HFFc6 (cell line): ENCODE measurements at regions not wholly inside any gene's neighbourhood (a gene's known extent, or its start where the extent isn't known, plus 50 kb on each side); places are given as distances from the start of the nearest gene placed in this dataset.
A peak's percentile ranks its signal among the peaks of the same experiment; 100 is the strongest.

Experiments used
- DNase-seq: peaks from one replicate; pipeline ENCODE4 v3.0.0-alpha.2; 2018
- H3K27ac Mint-ChIP-seq: 2 replicates; pipeline ENCODE4 v1.8.0; 2020; ENCODE audit warnings: mild to moderate bottlenecking, mixed read lengths
- H3K27me3 Mint-ChIP-seq: 2 replicates; pipeline ENCODE4 v1.8.0; 2021; ENCODE audit warnings: mild to moderate bottlenecking, moderate library complexity, mixed read lengths; ENCODE audit not compliant: insufficient read depth
- H3K36me3 Mint-ChIP-seq: 2 replicates; pipeline ENCODE4 v1.8.0; 2021; ENCODE audit warnings: low read depth, mixed read lengths
- H3K4me1 Mint-ChIP-seq: 2 replicates; pipeline ENCODE4 v1.8.0; 2020; ENCODE audit warnings: low read depth, mixed read lengths
- H3K4me3 Mint-ChIP-seq: 2 replicates; pipeline ENCODE4 v1.8.0; 2020; ENCODE audit warnings: mild to moderate bottlenecking, moderate library complexity, mixed read lengths
- H3K9me3 Mint-ChIP-seq: 2 replicates; pipeline ENCODE4 v1.8.0; 2020; ENCODE audit warnings: mild to moderate bottlenecking, mixed read lengths
- TF ChIP-seq, protein P1 (sequence below): fragments of 200-600 bp; sonication (generic); IDR thresholded peaks from 2 replicates; pipeline ENCODE4 v1.5.0; 2021; ENCODE audit warnings: antibody characterized with exemption, mild to moderate bottlenecking

DNA sequence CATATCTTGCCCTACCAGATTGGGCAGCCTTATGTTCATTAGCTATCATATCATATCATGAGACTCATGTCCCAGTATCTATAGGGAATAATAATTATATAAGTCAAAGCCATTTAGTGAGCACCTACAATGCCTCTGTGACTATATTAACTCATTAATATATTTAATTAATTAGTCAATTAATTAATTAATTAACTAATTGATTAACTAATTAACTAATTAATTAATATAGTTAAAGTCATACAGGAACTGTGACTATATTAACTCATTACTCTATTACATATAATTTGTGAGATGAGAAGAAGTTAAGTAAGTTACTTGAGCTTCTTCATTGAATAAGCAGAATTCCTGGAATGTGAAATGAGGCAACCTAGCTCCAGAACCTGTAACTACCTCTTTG lies 588.3 kb upstream of the SLITRK1 start:
- DNase-seq = no peak
- no peak overlapping the region for H3K4me3 Mint-ChIP-seq
- peaks cover 24% of the 10 kb centered on the region for H3K36me3 Mint-ChIP-seq
- no peaks in the 10 kb centered on the region for H3K27me3 Mint-ChIP-seq
- H3K4me1 Mint-ChIP-seq = peaks cover 29% of the 10 kb centered on the region
- TF ChIP-seq, protein P1, sequence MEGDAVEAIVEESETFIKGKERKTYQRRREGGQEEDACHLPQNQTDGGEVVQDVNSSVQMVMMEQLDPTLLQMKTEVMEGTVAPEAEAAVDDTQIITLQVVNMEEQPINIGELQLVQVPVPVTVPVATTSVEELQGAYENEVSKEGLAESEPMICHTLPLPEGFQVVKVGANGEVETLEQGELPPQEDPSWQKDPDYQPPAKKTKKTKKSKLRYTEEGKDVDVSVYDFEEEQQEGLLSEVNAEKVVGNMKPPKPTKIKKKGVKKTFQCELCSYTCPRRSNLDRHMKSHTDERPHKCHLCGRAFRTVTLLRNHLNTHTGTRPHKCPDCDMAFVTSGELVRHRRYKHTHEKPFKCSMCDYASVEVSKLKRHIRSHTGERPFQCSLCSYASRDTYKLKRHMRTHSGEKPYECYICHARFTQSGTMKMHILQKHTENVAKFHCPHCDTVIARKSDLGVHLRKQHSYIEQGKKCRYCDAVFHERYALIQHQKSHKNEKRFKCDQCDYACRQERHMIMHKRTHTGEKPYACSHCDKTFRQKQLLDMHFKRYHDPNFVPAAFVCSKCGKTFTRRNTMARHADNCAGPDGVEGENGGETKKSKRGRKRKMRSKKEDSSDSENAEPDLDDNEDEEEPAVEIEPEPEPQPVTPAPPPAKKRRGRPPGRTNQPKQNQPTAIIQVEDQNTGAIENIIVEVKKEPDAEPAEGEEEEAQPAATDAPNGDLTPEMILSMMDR = no peak
- no peak overlapping the region for H3K27ac Mint-ChIP-seq
- H3K9me3 Mint-ChIP-seq = peaks cover 19% of the 10 kb centered on the region

DNA sequence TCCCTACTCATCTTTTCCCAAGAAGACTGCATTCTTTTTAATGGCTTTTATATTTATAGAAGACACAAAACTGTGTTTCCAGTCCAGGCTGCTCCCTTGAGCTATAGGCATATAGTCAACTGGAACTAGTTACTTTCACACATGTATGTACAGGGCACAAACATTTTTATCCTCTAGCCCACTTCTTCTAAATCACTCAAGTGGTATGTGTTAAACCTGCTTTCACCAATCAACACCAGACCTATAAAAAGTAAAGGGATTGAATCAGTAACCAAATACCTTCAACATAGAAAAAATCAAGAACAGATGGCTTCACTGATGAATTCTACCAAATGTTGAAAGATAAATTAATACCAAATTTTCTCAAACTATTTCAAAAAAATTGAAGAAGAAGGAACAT lies 584.2 kb upstream of the SLITRK1 start:
- no peaks in the 10 kb centered on the region for H3K27me3 Mint-ChIP-seq
- no peak overlapping the region for H3K4me3 Mint-ChIP-seq
- TF ChIP-seq, protein P1 = no peak
- H3K4me1 Mint-ChIP-seq = peaks cover 18% of the 10 kb centered on the region; the same call in 1 of the 2 replicates
- no peak for DNase-seq
- no peak overlapping the region for H3K27ac Mint-ChIP-seq
- peaks cover 11% of the 10 kb centered on the region; the same call in 1 of the 2 replicates for H3K9me3 Mint-ChIP-seq
- peaks cover 12% of the 10 kb centered on the region; the same call in 1 of the 2 replicates for H3K36me3 Mint-ChIP-seq

DNA sequence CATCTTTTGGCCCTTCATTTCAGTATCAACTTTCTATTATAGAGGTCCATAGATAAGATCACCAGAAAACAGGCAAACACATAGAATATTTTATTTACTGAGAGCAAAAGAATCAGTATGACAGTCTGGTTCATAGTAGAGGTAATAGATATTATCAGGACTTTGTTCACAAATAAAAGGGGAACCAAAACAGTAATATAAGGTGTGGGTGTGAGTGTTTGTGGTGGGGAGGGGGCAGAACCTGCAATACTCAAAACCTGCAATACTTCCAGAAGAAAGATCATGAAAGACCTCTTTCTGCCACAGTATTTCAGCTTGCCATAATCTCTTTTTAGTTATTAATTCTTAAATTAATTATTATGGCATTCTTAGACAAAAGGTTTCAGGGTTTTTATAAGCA lies 578.7 kb upstream of the SLITRK1 start:
- H3K4me1 Mint-ChIP-seq = peaks cover 34% of the 10 kb centered on the region
- TF ChIP-seq, protein P1 = no peak

DNA sequence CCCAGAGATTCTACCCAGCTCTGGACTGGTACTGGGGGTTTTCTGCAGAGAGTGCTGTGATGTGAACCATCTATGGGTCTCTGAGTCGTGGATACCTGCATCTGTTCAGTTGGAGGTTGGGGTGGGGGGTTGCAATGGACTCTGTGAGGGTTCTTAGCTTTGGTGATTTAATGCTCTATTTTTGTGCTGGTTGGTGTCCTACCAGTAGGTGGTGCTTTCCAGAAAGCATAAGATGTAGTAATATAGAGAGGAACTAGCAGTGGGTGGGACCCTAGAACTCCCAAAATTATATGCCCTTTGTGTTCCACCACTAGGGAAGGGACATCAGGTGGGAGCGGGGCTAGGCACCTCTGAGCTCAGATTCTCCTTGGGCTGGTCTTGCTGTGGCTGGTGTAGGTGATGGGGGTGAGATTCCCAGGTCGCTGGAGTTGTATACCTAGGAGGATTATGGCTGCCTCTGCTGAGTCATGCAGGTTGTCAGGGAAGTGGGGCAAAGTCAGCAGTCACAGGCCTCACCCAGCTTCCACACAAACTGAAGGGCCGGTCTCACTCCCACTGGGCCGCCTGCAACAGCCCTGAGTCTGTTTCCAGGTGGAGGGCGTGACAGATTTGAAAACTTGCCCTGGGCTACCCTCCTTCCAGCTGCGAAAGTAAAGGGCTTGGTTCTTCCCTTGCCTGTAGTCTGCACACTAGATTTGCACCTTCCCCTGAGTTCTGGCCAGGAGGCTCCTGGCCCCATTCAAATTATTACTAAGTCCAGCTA lies 573.0 kb upstream of the SLITRK1 start:
- no peak overlapping the region for H3K27ac Mint-ChIP-seq
- H3K9me3 Mint-ChIP-seq = peaks cover 47% of the 10 kb centered on the region
- no peaks in the 10 kb centered on the region; the same call in 1 of the 2 replicates for H3K27me3 Mint-ChIP-seq
- H3K4me3 Mint-ChIP-seq = no peak overlapping the region
- H3K36me3 Mint-ChIP-seq = peaks cover 53% of the 10 kb centered on the region
- no peak for DNase-seq
- TF ChIP-seq, protein P1 = no peak; the same call in 1 of the 2 replicates
- peaks cover 29% of the 10 kb centered on the region for H3K4me1 Mint-ChIP-seq

More for the DNA sequence above, 578.7 kb upstream of the SLITRK1 start:
- DNase-seq = no peak
- no peak overlapping the region for H3K4me3 Mint-ChIP-seq
- no peaks in the 10 kb centered on the region; the same call in 1 of the 2 replicates for H3K36me3 Mint-ChIP-seq
- peaks cover 4% of the 10 kb centered on the region for H3K9me3 Mint-ChIP-seq
- H3K27ac Mint-ChIP-seq = no peak overlapping the region
- H3K27me3 Mint-ChIP-seq = no peaks in the 10 kb centered on the region

DNA sequence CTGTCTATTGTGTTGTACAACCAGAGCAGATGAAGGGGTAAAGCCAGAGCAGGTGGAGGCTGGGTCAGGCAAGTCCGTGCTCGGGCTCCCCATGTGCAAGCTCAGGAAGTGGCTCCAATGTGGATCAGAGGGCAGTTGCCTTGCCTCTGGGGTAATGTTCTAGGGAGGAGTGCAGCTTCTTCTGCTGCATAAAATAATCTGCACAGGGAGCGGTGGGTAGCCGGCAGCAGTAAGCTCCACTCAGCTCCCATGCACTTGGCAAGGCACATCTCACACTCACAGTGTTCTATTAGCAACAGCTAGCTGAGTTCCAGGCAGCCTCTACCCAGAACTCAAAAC lies 565.3 kb upstream of the SLITRK1 start:
- Mint-ChIP-seq H3K36me3 (peaks cover 56% of the 10 kb centered on the region), H3K27ac (peak overlapping the region; percentile 62), H3K4me1 (peaks cover 54% of the 10 kb centered on the region), H3K9me3 (peaks cover 32% of the 10 kb centered on the region), H3K27me3 (no peaks in the 10 kb centered on the region), H3K4me3 (no peak overlapping the region; the same call in 1 of the 2 replicates)
- TF ChIP-seq, protein P1 = no peak
- no peak for DNase-seq
